ENCODE measurements at regions not wholly inside any gene's neighbourhood (a gene's known extent, or its start where the extent isn't known, plus 50 kb on each side); places are given as distances from the start of the nearest gene placed in this dataset.

DNA sequence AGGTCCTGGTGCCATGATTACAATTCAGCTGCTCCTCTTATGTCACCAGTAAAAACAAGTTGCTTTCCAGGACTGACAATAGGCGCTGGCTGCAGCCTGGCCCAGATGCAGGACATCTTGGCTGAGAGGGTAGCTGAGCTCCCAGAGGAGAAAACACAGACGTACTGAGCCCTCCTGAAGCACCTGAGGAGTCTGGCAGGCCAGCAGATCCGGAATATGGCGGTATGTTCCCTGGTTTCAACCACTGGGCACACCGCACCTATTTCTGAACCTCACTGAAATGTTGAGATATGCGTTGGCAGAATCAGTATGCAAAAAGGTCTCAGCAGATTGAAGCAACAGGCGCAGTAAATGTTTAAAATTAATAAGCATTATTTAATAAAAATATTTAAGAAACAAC is 73.1 kb upstream of the BZW1 start:
- TF ChIP-seq, protein P1, sequence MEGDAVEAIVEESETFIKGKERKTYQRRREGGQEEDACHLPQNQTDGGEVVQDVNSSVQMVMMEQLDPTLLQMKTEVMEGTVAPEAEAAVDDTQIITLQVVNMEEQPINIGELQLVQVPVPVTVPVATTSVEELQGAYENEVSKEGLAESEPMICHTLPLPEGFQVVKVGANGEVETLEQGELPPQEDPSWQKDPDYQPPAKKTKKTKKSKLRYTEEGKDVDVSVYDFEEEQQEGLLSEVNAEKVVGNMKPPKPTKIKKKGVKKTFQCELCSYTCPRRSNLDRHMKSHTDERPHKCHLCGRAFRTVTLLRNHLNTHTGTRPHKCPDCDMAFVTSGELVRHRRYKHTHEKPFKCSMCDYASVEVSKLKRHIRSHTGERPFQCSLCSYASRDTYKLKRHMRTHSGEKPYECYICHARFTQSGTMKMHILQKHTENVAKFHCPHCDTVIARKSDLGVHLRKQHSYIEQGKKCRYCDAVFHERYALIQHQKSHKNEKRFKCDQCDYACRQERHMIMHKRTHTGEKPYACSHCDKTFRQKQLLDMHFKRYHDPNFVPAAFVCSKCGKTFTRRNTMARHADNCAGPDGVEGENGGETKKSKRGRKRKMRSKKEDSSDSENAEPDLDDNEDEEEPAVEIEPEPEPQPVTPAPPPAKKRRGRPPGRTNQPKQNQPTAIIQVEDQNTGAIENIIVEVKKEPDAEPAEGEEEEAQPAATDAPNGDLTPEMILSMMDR (conservative IDR thresholded peaks at IDR 0.05) = no peak
- no peak for TF ChIP-seq ZFX (IDR thresholded peaks at IDR 0.05)

All from C4-2B (cell line).